Activated T-helper 17 cell treated with anti-CD3 and anti-CD28 coated beads, Interleukin-2, amount 50 U/mL, for 72 hours (primary cell): ENCODE measurements at regions not wholly inside any gene's neighbourhood (a gene's known extent, or its start where the extent isn't known, plus 50 kb on each side); places are given as distances from the start of the nearest gene placed in this dataset.

Experiments used
- ATAC-seq: fragments of 150-1000 bp; cut with Tn5 transposase; replicated peaks from 2 replicates; pipeline ENCODE4 v1.10.0; 2021; ENCODE audit warnings: mild to moderate bottlenecking, moderate library complexity
- H3K27ac Mint-ChIP-seq: one replicate; pipeline ENCODE4 v1.8.0; 2022; ENCODE audit warnings: mixed read lengths
- H3K27me3 Mint-ChIP-seq: one replicate; pipeline ENCODE4 v1.8.0; 2022; ENCODE audit warnings: mixed read lengths
- H3K36me3 Mint-ChIP-seq: one replicate; pipeline ENCODE4 v1.8.0; 2022; ENCODE audit warnings: low read depth, mild to moderate bottlenecking, mixed read lengths
- H3K4me1 Mint-ChIP-seq: one replicate; pipeline ENCODE4 v1.8.0; 2022; ENCODE audit warnings: mixed read lengths
- H3K4me3 Mint-ChIP-seq: one replicate; pipeline ENCODE4 v1.8.0; 2022; ENCODE audit warnings: mild to moderate bottlenecking, mixed read lengths
- H3K9me3 Mint-ChIP-seq: one replicate; pipeline ENCODE4 v1.8.0; 2022; ENCODE audit warnings: mixed read lengths

GRCh38 chr3:70899816-70900215 is 587.4 kb upstream of the MDFIC2 start:
- ATAC-seq = no peak
- Mint-ChIP-seq H3K36me3 (no peaks in the 10 kb centered on the region), H3K9me3 (no peaks in the 10 kb centered on the region), H3K27me3 (peaks cover 21% of the 10 kb centered on the region), H3K27ac (no peak overlapping the region), H3K4me3 (no peak overlapping the region), H3K4me1 (no peaks in the 10 kb centered on the region)

GRCh38 chr3:70890020-70890394 is 577.6 kb upstream of the MDFIC2 start:
- Mint-ChIP-seq H3K27ac (no peak overlapping the region), H3K27me3 (no peaks in the 10 kb centered on the region), H3K36me3 (no peaks in the 10 kb centered on the region), H3K4me1 (no peaks in the 10 kb centered on the region), H3K9me3 (no peaks in the 10 kb centered on the region), H3K4me3 (no peak overlapping the region)
- ATAC-seq = no peak

GRCh38 chr3:70889162-70890019 is 577.0 kb upstream of the MDFIC2 start:
- ATAC-seq = no peak
- no peaks in the 10 kb centered on the region for H3K27me3 Mint-ChIP-seq
- H3K9me3 Mint-ChIP-seq = no peaks in the 10 kb centered on the region
- H3K36me3 Mint-ChIP-seq = no peaks in the 10 kb centered on the region
- H3K4me3 Mint-ChIP-seq = no peak overlapping the region
- no peaks in the 10 kb centered on the region for H3K4me1 Mint-ChIP-seq
- H3K27ac Mint-ChIP-seq = no peak overlapping the region

GRCh38 chr3:70885636-70886035 is 573.2 kb upstream of the MDFIC2 start:
- H3K36me3 Mint-ChIP-seq = no peaks in the 10 kb centered on the region
- no peak overlapping the region for H3K27ac Mint-ChIP-seq
- H3K4me1 Mint-ChIP-seq = no peaks in the 10 kb centered on the region
- no peak for ATAC-seq
- no peaks in the 10 kb centered on the region for H3K9me3 Mint-ChIP-seq
- H3K27me3 Mint-ChIP-seq = peaks cover 6% of the 10 kb centered on the region
- no peak overlapping the region for H3K4me3 Mint-ChIP-seq

GRCh38 chr3:70882104-70882503 is 569.7 kb upstream of the MDFIC2 start:
- Mint-ChIP-seq H3K36me3 (no peaks in the 10 kb centered on the region), H3K27ac (no peak overlapping the region), H3K27me3 (peaks cover 14% of the 10 kb centered on the region), H3K4me1 (no peaks in the 10 kb centered on the region), H3K9me3 (peaks cover 7% of the 10 kb centered on the region), H3K4me3 (no peak overlapping the region)
- ATAC-seq = no peak

- no peak overlapping the region for H3K4me3 Mint-ChIP-seq
- H3K36me3 Mint-ChIP-seq = no peaks in the 10 kb centered on the region
- no peak overlapping the region for H3K27ac Mint-ChIP-seq
- H3K27me3 Mint-ChIP-seq = peaks cover 18% of the 10 kb centered on the region
- no peaks in the 10 kb centered on the region for H3K4me1 Mint-ChIP-seq
- H3K9me3 Mint-ChIP-seq = peaks cover 7% of the 10 kb centered on the region
- ATAC-seq = no peak
Observed at GRCh38 chr3:70880421-70880820, 568.0 kb upstream of the MDFIC2 start.

- Mint-ChIP-seq H3K4me3 (no peak overlapping the region), H3K9me3 (peaks cover 17% of the 10 kb centered on the region), H3K4me1 (no peaks in the 10 kb centered on the region), H3K27me3 (peaks cover 24% of the 10 kb centered on the region), H3K27ac (no peak overlapping the region), H3K36me3 (no peaks in the 10 kb centered on the region)
- ATAC-seq = no peak
Observed at GRCh38 chr3:70876154-70876553, 563.7 kb upstream of the MDFIC2 start.

GRCh38 chr3:70874196-70874595 is 561.8 kb upstream of the MDFIC2 start:
- ATAC-seq = no peak
- no peaks in the 10 kb centered on the region for H3K4me1 Mint-ChIP-seq
- H3K4me3 Mint-ChIP-seq = no peak overlapping the region
- H3K27me3 Mint-ChIP-seq = peaks cover 23% of the 10 kb centered on the region
- H3K9me3 Mint-ChIP-seq = peaks cover 20% of the 10 kb centered on the region
- H3K36me3 Mint-ChIP-seq = no peaks in the 10 kb centered on the region
- H3K27ac Mint-ChIP-seq = no peak overlapping the region

GRCh38 chr3:70873686-70874085 is 561.2 kb upstream of the MDFIC2 start:
- Mint-ChIP-seq H3K4me1 (no peaks in the 10 kb centered on the region), H3K36me3 (no peaks in the 10 kb centered on the region)

GRCh38 chr3:70871909-70872656 is 559.6 kb upstream of the MDFIC2 start:
- peaks cover 12% of the 10 kb centered on the region for H3K9me3 Mint-ChIP-seq
- H3K36me3 Mint-ChIP-seq = no peaks in the 10 kb centered on the region
- peaks cover 16% of the 10 kb centered on the region for H3K27me3 Mint-ChIP-seq
- H3K4me1 Mint-ChIP-seq = no peaks in the 10 kb centered on the region
- ATAC-seq = no peak
- no peak overlapping the region for H3K27ac Mint-ChIP-seq
- H3K4me3 Mint-ChIP-seq = no peak overlapping the region

More at GRCh38 chr3:70873686-70874085, 561.2 kb upstream of the MDFIC2 start:
- peaks cover 24% of the 10 kb centered on the region for H3K27me3 Mint-ChIP-seq
- peaks cover 20% of the 10 kb centered on the region for H3K9me3 Mint-ChIP-seq
- no peak for ATAC-seq
- no peak overlapping the region for H3K4me3 Mint-ChIP-seq
- no peak overlapping the region for H3K27ac Mint-ChIP-seq

GRCh38 chr3:70870576-70870975 is 558.1 kb upstream of the MDFIC2 start:
- peaks cover 12% of the 10 kb centered on the region for H3K27me3 Mint-ChIP-seq
- no peak overlapping the region for H3K27ac Mint-ChIP-seq
- no peak overlapping the region for H3K4me3 Mint-ChIP-seq
- no peak for ATAC-seq
- no peaks in the 10 kb centered on the region for H3K4me1 Mint-ChIP-seq
- H3K9me3 Mint-ChIP-seq = peaks cover 12% of the 10 kb centered on the region
- H3K36me3 Mint-ChIP-seq = no peaks in the 10 kb centered on the region

GRCh38 chr3:70868561-70868960 is 556.1 kb upstream of the MDFIC2 start:
- no peak overlapping the region for H3K4me3 Mint-ChIP-seq
- H3K27ac Mint-ChIP-seq = no peak overlapping the region
- no peaks in the 10 kb centered on the region for H3K36me3 Mint-ChIP-seq
- peaks cover 15% of the 10 kb centered on the region for H3K9me3 Mint-ChIP-seq
- no peak for ATAC-seq
- peaks cover 17% of the 10 kb centered on the region for H3K27me3 Mint-ChIP-seq
- no peaks in the 10 kb centered on the region for H3K4me1 Mint-ChIP-seq

- Mint-ChIP-seq H3K27me3 (peaks cover 35% of the 10 kb centered on the region), H3K9me3 (peaks cover 3% of the 10 kb centered on the region), H3K4me1 (peaks cover 11% of the 10 kb centered on the region), H3K36me3 (no peaks in the 10 kb centered on the region), H3K4me3 (no peak overlapping the region), H3K27ac (no peak overlapping the region)
- ATAC-seq = no peak
Observed at GRCh38 chr3:70863049-70863448, 550.6 kb upstream of the MDFIC2 start.

GRCh38 chr3:70861855-70862254 is 549.4 kb upstream of the MDFIC2 start:
- ATAC-seq = peak; percentile 54
- Mint-ChIP-seq H3K27me3 (peaks cover 35% of the 10 kb centered on the region), H3K4me3 (no peak overlapping the region), H3K36me3 (no peaks in the 10 kb centered on the region), H3K27ac (no peak overlapping the region), H3K4me1 (peaks cover 13% of the 10 kb centered on the region), H3K9me3 (peaks cover 3% of the 10 kb centered on the region)

GRCh38 chr3:70861234-70861633 is 548.8 kb upstream of the MDFIC2 start:
- peaks cover 3% of the 10 kb centered on the region for H3K9me3 Mint-ChIP-seq
- no peaks in the 10 kb centered on the region for H3K36me3 Mint-ChIP-seq
- peaks cover 35% of the 10 kb centered on the region for H3K27me3 Mint-ChIP-seq
- no peak overlapping the region for H3K4me3 Mint-ChIP-seq
- H3K27ac Mint-ChIP-seq = no peak overlapping the region
- ATAC-seq = no peak
- peaks cover 19% of the 10 kb centered on the region for H3K4me1 Mint-ChIP-seq
